SK-N-SH (cell line): ENCODE measurements at regions not wholly inside any gene's neighbourhood (a gene's known extent, or its start where the extent isn't known, plus 50 kb on each side); places are given as distances from the start of the nearest gene placed in this dataset.

ENCODE experiments used
- EP300 ChIP-seq, 2 experiments: IDR thresholded peaks; 2 replicates each; pipeline versions ENCODE4 v1.4.0 to v1.6.1; 2012; ENCODE audit warnings: borderline replicate concordance in 1 of 2, low read depth in 1 of 2, low read length in 1 of 2
- FOXM1 ChIP-seq: IDR thresholded peaks from 2 replicates; pipeline ENCODE4 v1.4.0; 2012; ENCODE audit warnings: low read depth, mild to moderate bottlenecking
- MEF2A ChIP-seq: IDR thresholded peaks from 2 replicates; pipeline ENCODE4 v1.4.0; 2012; ENCODE audit warnings: low read depth, borderline replicate concordance
- USF1 ChIP-seq: IDR thresholded peaks from 2 replicates; pipeline ENCODE4 v1.4.0; 2012; ENCODE audit warnings: low read depth, borderline replicate concordance

GRCh38 chr3:77933926-77934325 lies 894.0 kb downstream of the ROBO2 start:
- TF ChIP-seq MEF2A (no peak), USF1 (no peak), EP300 (IDR thresholded peaks at IDR 0.05; ENCODE audit: borderline replicate concordance in 1 of 2, low read depth in 1 of 2, low read length in 1 of 2) (no peak), FOXM1 (no peak)
